Retina (tissue), 1 donor: ENCODE measurements at regions not wholly inside any gene's neighbourhood (a gene's known extent, or its start where the extent isn't known, plus 50 kb on each side); places are given as distances from the start of the nearest gene placed in this dataset.
"Not testable (repeated sequence)": the region's sequence is repeated elsewhere in the genome, so short reads cannot be mapped to it uniquely, and the experiment has no call there.

Source experiments
- DNase-seq: peaks from one replicate; pipeline ENCODE4 v3.0.0-alpha.2; 2016

DNA sequence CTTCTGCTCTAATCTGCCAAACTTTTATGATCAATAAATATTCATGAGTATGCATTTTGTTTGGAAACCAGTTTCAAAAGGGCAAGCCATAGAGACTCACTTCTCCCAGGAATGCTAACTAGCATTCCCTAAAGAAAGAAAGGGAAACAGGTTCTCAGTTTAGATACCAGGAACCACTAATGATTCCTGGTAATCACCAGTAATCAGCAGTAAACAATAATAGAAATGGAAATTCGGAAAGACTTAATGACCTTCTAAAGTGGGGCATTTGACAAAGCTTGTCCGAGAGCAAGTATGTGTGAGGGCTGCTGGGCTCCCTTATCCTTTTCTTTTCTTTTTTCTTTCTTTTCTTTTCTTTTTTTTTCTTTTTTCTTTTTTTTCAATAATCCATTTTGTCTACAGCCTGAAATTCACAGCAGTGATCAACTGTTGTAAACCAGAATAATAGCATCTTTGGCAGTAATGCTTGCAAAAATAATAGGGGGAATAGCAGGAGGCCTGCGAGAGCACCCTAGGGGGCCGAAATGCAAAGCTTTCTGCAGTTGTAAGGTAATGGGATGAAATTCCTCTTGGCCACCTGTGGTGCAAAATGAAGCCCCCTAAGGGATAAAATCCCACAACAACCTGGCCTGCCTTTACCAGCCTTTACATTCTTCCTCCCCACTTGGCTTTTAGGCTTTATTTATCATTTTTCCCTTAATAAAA is 253.2 kb downstream of the ZPLD1 start:
- DNase-seq: no peak

DNA sequence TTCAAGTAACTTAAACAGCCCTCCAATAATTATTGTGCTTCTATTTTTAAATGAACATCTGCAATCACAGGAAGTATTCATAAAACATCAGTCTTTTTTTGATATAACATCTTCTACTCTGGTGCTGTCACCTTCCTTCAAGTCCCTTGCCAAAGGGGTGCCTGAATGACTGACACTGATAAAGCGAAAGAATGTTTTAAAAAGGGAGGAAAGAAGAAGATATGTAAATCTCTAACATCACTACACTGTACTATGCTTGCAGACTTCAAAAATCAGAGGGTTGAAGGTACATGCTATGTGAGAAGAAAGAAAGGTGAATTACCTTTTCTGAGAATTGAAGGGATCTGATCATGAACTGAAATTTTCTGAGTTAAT is 253.7 kb downstream of the ZPLD1 start:
- DNase-seq: no peak

GRCh38 chr3:102691507-102691906 is 256.7 kb downstream of the ZPLD1 start:
- DNase-seq: no peak

DNA sequence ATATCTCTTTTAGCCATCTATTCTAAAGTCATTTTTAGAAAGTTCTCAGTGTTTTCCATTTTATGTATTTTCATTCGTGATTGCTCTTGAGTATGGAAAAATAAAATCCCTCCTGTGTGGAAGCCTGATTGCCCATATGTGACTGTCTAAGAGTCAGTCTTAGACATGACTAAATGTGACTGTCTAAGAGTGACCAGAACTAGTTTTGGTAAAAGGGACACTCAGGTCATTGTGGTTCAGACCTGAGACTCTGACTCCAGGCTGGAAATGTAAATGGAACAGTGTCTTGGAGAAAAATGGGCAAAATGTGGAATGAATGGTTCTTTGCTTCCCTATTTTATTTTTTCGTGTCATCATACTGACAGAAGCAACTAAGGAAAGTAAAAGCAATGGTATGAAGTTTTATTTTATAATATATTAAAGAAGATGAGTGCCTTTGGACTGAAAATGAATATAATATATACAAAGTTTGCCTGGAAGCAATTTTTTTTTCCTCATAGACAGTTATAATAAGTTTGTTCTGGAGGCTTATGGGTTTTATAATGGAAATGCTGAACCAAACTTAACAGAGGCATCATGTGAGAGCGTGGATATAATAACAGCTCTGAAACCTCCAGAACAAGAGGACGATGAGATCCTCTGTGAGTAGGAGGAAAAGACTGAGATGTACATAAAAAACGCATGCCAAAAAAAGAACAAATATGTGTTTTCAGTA is 264.4 kb downstream of the ZPLD1 start:
- no peak for DNase-seq

DNA sequence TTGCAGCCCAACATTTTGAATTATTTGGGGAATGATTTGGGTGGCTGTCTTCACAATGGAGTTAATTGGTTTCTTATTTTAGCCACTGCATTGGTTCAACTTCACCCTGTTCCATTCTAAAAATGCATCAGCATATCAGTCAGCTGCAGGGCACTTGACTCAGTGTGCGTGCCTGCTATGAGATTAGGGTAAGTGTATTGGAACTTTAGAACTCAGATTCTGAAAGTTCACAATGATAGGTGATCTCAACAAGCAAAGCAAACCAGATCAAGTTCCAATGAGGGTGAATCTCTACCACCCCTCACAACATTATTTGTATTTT is 265.0 kb downstream of the ZPLD1 start:
- DNase-seq: no peak

GRCh38 chr3:102712896-102713295 is 278.1 kb downstream of the ZPLD1 start:
- no peak for DNase-seq

DNA sequence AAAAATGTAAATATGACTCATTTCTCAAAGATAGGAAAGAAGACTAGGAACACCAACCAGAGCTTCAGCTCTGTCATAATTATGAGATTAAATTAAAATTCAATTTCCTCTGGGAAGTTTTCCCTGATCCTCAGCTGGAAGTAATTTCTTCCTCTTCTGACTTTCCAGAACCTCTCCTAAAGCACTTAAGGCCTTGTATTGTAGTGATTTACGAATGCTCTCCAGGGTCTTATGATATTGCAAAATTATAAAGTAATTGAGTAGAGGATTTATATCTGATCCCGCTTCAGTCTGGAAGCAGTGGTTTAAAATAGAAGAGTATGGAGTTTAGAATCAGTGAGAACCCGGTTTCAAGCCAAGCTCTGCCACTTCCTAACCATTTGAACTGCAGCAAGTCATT is 279.8 kb downstream of the ZPLD1 start:
- no peak for DNase-seq

- DNase-seq: no peak
Measured at GRCh38 chr3:102715030-102715697, 280.3 kb downstream of the ZPLD1 start.

DNA sequence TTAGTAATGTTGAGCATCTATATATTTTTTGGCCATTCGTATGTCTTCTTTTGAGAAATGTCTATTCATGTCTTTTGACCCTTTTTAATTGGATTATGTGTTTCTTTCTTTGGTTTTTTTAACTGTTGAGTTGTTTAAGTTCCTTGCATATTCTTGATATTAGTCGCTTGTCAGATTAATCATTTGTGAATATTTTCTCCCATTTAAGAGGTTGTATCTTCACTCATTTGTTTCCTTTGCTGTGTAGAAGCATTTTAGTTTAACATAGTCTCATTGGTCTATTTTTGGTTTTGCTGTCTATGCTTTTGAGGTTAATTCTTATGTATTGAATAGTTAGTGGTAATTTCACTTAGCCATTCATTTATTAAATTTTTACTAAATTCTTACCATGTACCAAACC is 283.8 kb downstream of the ZPLD1 start:
- DNase-seq: no peak

GRCh38 chr3:102722317-102722716 is 287.5 kb downstream of the ZPLD1 start:
- no peak for DNase-seq

- DNase-seq: no peak
Measured at GRCh38 chr3:102727340-102727739, 292.5 kb downstream of the ZPLD1 start.

- DNase-seq: not testable (repeated sequence)
Measured at GRCh38 chr3:102732581-102732980, 297.8 kb downstream of the ZPLD1 start.

GRCh38 chr3:102733791-102734563 is 299.2 kb downstream of the ZPLD1 start:
- no peak for DNase-seq

GRCh38 chr3:102735311-102735710 is 300.5 kb downstream of the ZPLD1 start:
- no peak for DNase-seq

GRCh38 chr3:102736288-102736974 is 301.6 kb downstream of the ZPLD1 start:
- DNase-seq: no peak

DNA sequence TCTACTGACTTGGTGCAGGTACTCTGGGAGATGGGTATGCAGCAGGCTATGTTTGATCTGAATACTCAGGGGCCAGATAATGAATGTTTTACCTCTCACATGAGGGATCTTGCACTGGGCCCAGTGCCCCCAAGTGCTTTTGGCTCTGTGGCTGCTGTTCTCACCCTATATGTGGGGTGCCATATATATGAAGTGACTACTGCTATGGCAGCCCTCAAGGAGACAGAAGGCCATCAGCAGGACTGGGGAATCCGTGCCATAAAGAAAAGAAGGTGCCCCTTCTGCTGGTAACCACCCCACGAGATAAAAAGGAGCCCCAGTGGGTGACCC is 302.1 kb downstream of the ZPLD1 start:
- DNase-seq: no peak

DNA sequence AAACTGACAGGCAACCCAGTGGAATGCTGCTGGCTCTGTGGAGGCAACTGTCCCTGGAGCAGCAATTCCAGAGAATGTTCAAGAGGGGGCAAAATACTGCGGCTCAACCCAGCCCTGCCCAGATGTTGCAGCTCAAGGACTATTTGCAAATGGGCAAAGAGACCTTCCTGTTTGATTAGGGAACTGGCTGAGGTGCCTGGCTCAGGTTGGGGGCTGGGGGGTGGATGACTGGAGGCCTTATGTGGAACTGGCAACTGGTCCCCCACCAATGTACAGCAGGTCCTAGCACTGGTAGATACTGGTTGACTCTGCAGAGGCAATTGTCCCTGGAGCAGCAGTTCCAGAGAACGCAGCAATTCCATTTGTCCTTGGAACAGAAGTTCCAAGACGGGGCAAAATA is 302.5 kb downstream of the ZPLD1 start:
- DNase-seq: no peak

- DNase-seq: no peak
Measured at GRCh38 chr3:102741105-102741504, 306.3 kb downstream of the ZPLD1 start.

DNA sequence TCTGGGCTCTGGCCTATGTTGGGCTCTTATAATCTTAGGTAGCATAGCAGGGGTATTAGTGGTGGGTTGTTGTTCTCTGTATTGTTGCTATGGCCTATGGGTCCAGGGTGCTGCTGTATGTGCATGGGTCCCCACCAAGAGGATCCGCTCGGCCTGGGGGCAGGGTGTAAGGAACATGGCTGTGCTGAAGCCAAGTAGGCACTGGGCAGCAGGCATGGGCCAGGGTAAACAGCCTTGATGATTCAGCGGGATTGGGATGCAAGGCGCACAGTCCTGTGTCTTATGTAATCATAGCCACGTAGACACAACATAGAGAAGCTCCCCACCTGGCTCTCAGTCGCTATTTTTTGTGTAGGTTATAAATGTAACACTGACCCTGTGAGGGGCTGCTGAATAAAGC is 306.9 kb downstream of the ZPLD1 start:
- no peak for DNase-seq

GRCh38 chr3:102745881-102746280 is 311.1 kb downstream of the ZPLD1 start:
- no peak for DNase-seq

- DNase-seq: peak; percentile 12
Measured at GRCh38 chr3:102747611-102748010, 312.8 kb downstream of the ZPLD1 start.

DNA sequence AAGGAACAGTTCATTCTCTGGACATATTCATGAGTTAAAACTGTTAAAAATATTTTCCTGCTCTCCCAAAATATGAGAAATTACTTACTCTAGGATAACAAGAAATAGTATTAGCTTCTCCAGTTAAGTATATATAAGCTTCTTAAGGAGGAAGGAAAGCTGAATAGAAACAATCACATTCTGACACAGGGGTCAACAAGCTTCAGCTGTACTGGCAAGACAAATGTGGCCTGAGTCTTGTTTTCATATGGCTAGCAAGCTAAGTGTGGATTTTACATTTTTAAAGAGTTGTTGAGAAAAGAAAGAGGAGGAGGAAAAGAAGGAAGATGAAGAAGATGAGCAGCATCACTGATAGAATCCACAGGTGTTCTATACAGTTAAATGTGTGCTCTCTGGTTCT is 313.8 kb downstream of the ZPLD1 start:
- DNase-seq: no peak

DNA sequence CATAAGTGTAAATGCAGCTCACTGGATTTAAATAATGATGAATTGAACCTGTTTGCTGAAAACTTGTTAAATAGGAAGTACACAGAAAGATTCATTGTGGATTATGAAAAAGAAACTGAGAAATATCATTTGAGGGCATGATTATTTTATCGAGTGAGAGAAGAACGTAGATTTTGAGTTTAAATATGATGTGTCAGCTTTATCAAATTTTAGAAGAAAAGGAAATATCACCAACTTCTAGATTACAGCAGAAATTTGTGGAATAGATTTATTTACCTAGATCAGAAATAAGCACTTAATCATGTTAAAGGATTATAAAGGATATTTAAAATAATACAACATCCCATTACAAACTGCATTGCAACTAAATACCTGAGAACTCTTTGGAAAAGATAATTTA is 315.5 kb downstream of the ZPLD1 start:
- DNase-seq: no peak
